Mammary epithelial cell (primary cell): ENCODE measurements at regions not wholly inside any gene's neighbourhood (a gene's known extent, or its start where the extent isn't known, plus 50 kb on each side); places are given as distances from the start of the nearest gene placed in this dataset.

Source experiments
- EZH2 ChIP-seq: IDR thresholded peaks from 2 replicates; pipeline ENCODE4 v1.6.1; 2012; ENCODE audit warnings: low read length, inconsistent platforms, borderline replicate concordance
- TF ChIP-seq, protein P1 (sequence below), 2 donors: IDR thresholded peaks in 1 of 2; conservative IDR thresholded peaks in 1 of 2; 2 replicates each; pipeline ENCODE4 v1.5.1; 2011 to 2012; ENCODE audit warnings: inconsistent platforms in 2 of 2, low read length in 2 of 2, mild to moderate bottlenecking in 2 of 2, control low read depth in 1 of 2, low read depth in 1 of 2; ENCODE audit not compliant: insufficient read depth in 1 of 2; ENCODE audit errors: extremely low read depth in 1 of 2

DNA sequence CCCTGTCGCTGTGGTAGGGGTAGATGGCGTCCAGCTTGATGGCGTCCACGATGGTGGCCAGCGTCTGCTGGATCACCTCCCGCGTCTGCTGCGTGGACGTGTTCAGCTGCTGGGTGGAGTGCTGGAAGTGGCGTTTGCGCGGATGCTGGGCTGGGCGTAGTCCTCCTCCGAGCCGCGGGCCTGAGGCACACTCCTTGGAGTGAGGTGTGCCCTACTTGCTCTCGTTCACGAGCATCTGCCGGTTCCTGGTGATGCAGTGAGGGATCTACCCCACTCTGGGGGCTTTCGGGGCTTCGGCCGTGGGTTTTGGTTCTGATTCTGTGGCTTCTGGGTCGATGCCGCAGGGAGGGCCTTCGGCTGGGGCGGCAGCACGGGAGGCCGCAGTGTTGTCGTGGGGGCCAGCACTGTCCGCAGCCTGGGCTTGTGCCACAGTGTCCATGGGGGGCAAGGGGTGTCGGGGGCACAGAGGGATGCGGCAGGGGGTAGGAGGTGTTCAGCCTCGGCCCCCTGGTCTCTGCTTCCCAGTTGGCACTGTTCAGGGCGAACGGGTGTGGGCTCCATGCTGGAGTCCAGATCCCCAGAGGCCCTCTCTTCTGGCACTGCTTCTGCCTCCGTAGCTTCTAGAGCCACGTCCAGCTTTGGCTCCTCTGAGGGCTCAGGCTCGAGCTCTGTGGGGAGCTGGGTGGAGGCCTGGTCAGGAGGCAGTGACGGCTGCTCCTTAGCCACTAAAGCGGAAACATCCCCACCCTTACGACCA lies 890.6 kb upstream of the LRRTM1 start:
- TF ChIP-seq, protein P1, sequence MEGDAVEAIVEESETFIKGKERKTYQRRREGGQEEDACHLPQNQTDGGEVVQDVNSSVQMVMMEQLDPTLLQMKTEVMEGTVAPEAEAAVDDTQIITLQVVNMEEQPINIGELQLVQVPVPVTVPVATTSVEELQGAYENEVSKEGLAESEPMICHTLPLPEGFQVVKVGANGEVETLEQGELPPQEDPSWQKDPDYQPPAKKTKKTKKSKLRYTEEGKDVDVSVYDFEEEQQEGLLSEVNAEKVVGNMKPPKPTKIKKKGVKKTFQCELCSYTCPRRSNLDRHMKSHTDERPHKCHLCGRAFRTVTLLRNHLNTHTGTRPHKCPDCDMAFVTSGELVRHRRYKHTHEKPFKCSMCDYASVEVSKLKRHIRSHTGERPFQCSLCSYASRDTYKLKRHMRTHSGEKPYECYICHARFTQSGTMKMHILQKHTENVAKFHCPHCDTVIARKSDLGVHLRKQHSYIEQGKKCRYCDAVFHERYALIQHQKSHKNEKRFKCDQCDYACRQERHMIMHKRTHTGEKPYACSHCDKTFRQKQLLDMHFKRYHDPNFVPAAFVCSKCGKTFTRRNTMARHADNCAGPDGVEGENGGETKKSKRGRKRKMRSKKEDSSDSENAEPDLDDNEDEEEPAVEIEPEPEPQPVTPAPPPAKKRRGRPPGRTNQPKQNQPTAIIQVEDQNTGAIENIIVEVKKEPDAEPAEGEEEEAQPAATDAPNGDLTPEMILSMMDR (conservative IDR thresholded peaks at IDR 0.05 in 1 of 2, IDR thresholded peaks at IDR 0.05 in 1 of 2; ENCODE audit: extremely low read depth in 1 of 2, insufficient read depth in 1 of 2, low read depth in 1 of 2, low read length in 2 of 2), result no peak
- TF ChIP-seq EZH2, result no peak
